DMS79 treated with DMSO at 0.1 percent for 48 hours (cell line): ENCODE measurements at regions not wholly inside any gene's neighbourhood (a gene's known extent, or its start where the extent isn't known, plus 50 kb on each side); places are given as distances from the start of the nearest gene placed in this dataset.
"Not testable (repeated sequence)": the region's sequence is repeated elsewhere in the genome, so short reads cannot be mapped to it uniquely, and the experiment has no call there.

Source experiments
- DNase-seq: peaks from one replicate; lab custom pipeline; 2025; lab: John Stamatoyannopoulos, UW

GRCh38 chr11:71332447-71332846, 80.1 kb upstream of the SHANK2 start:
- DNase-seq, result no peak

- no peak for DNase-seq
Observed at GRCh38 chr11:71332046-71332445, 79.7 kb upstream of the SHANK2 start.

GRCh38 chr11:71331631-71332030, 79.3 kb upstream of the SHANK2 start:
- DNase-seq, result no peak

- no peak for DNase-seq
Observed at GRCh38 chr11:71330996-71331395, 78.6 kb upstream of the SHANK2 start.

- no peak for DNase-seq
Observed at GRCh38 chr11:71330349-71330748, 78.0 kb upstream of the SHANK2 start.

- DNase-seq, result no peak
Observed at GRCh38 chr11:71329786-71330185, 77.4 kb upstream of the SHANK2 start.

- DNase-seq, result no peak
Observed at GRCh38 chr11:71329165-71329510, 76.8 kb upstream of the SHANK2 start.

GRCh38 chr11:71327156-71328085, 75.0 kb upstream of the SHANK2 start:
- no peak for DNase-seq

GRCh38 chr11:71326328-71326940, 74.1 kb upstream of the SHANK2 start:
- no peak for DNase-seq

GRCh38 chr11:71325418-71326327, 73.3 kb upstream of the SHANK2 start:
- DNase-seq, result no peak

- DNase-seq, result no peak
Observed at GRCh38 chr11:71324788-71325417, 72.5 kb upstream of the SHANK2 start.

GRCh38 chr11:71323876-71324526, 71.6 kb upstream of the SHANK2 start:
- DNase-seq, result no peak

- DNase-seq, result no peak
Observed at GRCh38 chr11:71322861-71323582, 70.6 kb upstream of the SHANK2 start.

- no peak for DNase-seq
Observed at GRCh38 chr11:71322192-71322735, 69.9 kb upstream of the SHANK2 start.

GRCh38 chr11:71321433-71322191, 69.2 kb upstream of the SHANK2 start:
- DNase-seq, result no peak

- no peak for DNase-seq
Observed at GRCh38 chr11:71316701-71317100, 64.3 kb upstream of the SHANK2 start.

- not testable (repeated sequence) for DNase-seq
Observed at GRCh38 chr11:71312616-71313015, 60.2 kb upstream of the SHANK2 start.

GRCh38 chr11:71311928-71312510, 59.6 kb upstream of the SHANK2 start:
- DNase-seq, result no peak

- no peak for DNase-seq
Observed at GRCh38 chr11:71311176-71311925, 59.0 kb upstream of the SHANK2 start.
